Lower leg skin (tissue), 3 donors: ENCODE measurements at regions not wholly inside any gene's neighbourhood (a gene's known extent, or its start where the extent isn't known, plus 50 kb on each side); places are given as distances from the start of the nearest gene placed in this dataset.

ENCODE experiments used
- POLR2A ChIP-seq, 2 donors: fragments of 450-650 bp; IDR thresholded peaks; one replicate each; pipeline ENCODE4 v1.6.1; 2016 to 2017; ENCODE audit warnings: antibody characterized with exemption in 2 of 2, mild to moderate bottlenecking in 1 of 2, moderate library complexity in 1 of 2
- TF ChIP-seq, protein P1 (sequence below), 3 donors: fragments of 450-650 bp; IDR thresholded peaks; one replicate each; pipeline ENCODE4 v1.5.1; 2016; ENCODE audit warnings: antibody characterized with exemption in 3 of 3, mild to moderate bottlenecking in 3 of 3, moderate library complexity in 2 of 3

GRCh38 chr7:136056651-136057231 is 79.6 kb upstream of the MTPN start:
- TF ChIP-seq, protein P1, sequence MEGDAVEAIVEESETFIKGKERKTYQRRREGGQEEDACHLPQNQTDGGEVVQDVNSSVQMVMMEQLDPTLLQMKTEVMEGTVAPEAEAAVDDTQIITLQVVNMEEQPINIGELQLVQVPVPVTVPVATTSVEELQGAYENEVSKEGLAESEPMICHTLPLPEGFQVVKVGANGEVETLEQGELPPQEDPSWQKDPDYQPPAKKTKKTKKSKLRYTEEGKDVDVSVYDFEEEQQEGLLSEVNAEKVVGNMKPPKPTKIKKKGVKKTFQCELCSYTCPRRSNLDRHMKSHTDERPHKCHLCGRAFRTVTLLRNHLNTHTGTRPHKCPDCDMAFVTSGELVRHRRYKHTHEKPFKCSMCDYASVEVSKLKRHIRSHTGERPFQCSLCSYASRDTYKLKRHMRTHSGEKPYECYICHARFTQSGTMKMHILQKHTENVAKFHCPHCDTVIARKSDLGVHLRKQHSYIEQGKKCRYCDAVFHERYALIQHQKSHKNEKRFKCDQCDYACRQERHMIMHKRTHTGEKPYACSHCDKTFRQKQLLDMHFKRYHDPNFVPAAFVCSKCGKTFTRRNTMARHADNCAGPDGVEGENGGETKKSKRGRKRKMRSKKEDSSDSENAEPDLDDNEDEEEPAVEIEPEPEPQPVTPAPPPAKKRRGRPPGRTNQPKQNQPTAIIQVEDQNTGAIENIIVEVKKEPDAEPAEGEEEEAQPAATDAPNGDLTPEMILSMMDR (IDR thresholded peaks at IDR 0.05), result no peak
- no peak for TF ChIP-seq POLR2A (IDR thresholded peaks at IDR 0.05)
